Neutrophil (primary cell): ENCODE measurements at regions not wholly inside any gene's neighbourhood (a gene's known extent, or its start where the extent isn't known, plus 50 kb on each side); places are given as distances from the start of the nearest gene placed in this dataset.

Source experiments
- H3K27ac ChIP-seq: fragments of 200-600 bp; sonication (generic); 2 replicates; pipeline ENCODE4 v1.5.1; 2016; ENCODE audit warnings: mild to moderate bottlenecking, moderate library complexity
- H3K27me3 ChIP-seq: fragments of 200-600 bp; sonication (generic); 2 replicates; pipeline ENCODE4 v1.6.0; 2016; ENCODE audit warnings: mild to moderate bottlenecking
- H3K36me3 ChIP-seq: fragments of 200-600 bp; sonication (generic); 2 replicates; pipeline ENCODE4 v1.5.1; 2017
- H3K4me1 ChIP-seq, 2 experiments: fragments of 200-600 bp in 1 of 2; sonication (generic) in 1 of 2; 1 replicate in 1 of 2; 2 replicates in 1 of 2; pipeline versions ENCODE4 v1.5.1 to v1.6.1; 2013 to 2016; ENCODE audit warnings: low read depth in 1 of 2, low read length in 1 of 2, mild to moderate bottlenecking in 1 of 2, moderate library complexity in 1 of 2; ENCODE audit not compliant: control insufficient read depth in 1 of 2, insufficient read depth in 1 of 2
- H3K4me3 ChIP-seq, 2 experiments: fragments of 200-600 bp in 1 of 2; sonication (generic) in 1 of 2; 1 replicate in 1 of 2; 2 replicates in 1 of 2; pipeline ENCODE4 v1.5.1; 2013 to 2016; ENCODE audit warnings: low read depth in 1 of 2, low read length in 1 of 2, mild to moderate bottlenecking in 1 of 2, moderate library complexity in 1 of 2
- H3K9me3 ChIP-seq: fragments of 200-600 bp; sonication (generic); 2 replicates; pipeline ENCODE4 v1.5.1; 2016
- CTCF ChIP-seq: fragments of 200-600 bp; sonication (generic); IDR thresholded peaks from 2 replicates; pipeline ENCODE4 v1.5.1; 2016; ENCODE audit warnings: antibody characterized with exemption

- H3K9me3 ChIP-seq, result no peaks in the 10 kb centered on the region
- H3K27me3 ChIP-seq, result no peaks in the 10 kb centered on the region
- no peak overlapping the region for H3K27ac ChIP-seq
- no peaks in the 10 kb centered on the region for H3K36me3 ChIP-seq
- H3K4me1 ChIP-seq, result no peaks in the 10 kb centered on the region
- no peak for TF ChIP-seq CTCF
- no peak overlapping the region for H3K4me3 ChIP-seq
These were observed 130.4 kb upstream of the STEAP4 start for GRCh38 chr7:88437132-88437531.

DNA sequence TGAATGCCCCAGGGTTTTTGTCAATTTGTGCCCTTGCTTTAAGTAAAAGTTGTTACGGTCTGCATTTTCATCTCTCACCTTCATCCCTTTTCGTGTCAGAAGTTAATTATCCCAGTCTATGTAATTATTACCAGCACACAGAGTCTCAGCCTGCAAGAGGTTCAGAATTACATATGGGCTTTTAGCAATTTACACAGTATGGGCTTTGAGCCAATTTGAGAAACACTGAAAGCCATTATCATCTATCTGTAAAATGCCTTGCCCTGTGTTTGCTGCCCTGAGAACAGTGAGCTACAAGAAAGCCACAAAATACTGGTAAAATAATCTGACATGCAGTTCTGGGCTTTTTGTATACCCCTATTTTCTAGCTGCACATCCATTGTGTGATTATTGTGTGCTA, 125.6 kb upstream of the STEAP4 start:
- Histone ChIP-seq H3K27ac (no peak overlapping the region), H3K27me3 (no peaks in the 10 kb centered on the region), H3K36me3 (no peaks in the 10 kb centered on the region), H3K4me1 (no peaks in the 10 kb centered on the region), H3K4me3 (no peak overlapping the region), H3K9me3 (no peaks in the 10 kb centered on the region)
- no peak for TF ChIP-seq CTCF

DNA sequence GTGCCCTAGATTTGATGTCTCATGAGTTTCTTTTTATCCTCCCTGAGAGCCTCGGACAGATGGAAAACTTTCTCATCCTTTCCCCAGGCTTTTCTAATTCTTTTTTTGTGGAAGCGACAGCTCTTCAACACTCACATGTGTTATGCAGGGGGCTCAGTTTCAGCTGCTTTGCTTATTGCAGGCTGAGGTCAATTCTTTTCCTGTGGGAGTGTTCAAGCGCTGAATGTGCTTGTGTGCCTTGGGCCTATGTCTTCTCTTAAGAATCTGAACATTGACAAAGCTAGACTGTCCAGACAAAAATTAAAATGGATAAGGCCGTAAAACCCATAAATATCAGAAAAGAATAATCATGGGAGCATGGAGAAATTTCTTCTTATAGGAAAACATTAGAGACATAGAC, 125.2 kb upstream of the STEAP4 start:
- H3K27ac ChIP-seq, result no peak overlapping the region
- no peaks in the 10 kb centered on the region for H3K9me3 ChIP-seq
- TF ChIP-seq CTCF, result no peak
- no peaks in the 10 kb centered on the region for H3K36me3 ChIP-seq
- no peak overlapping the region for H3K4me3 ChIP-seq
- H3K4me1 ChIP-seq, result no peaks in the 10 kb centered on the region
- no peaks in the 10 kb centered on the region for H3K27me3 ChIP-seq

- no peaks in the 10 kb centered on the region for H3K36me3 ChIP-seq
- H3K9me3 ChIP-seq, result no peaks in the 10 kb centered on the region
- no peak overlapping the region for H3K4me3 ChIP-seq
- H3K27ac ChIP-seq, result no peak overlapping the region
- H3K4me1 ChIP-seq, result no peaks in the 10 kb centered on the region
- TF ChIP-seq CTCF, result no peak
- no peaks in the 10 kb centered on the region for H3K27me3 ChIP-seq
These were observed 122.7 kb upstream of the STEAP4 start for GRCh38 chr7:88429382-88429781.

GRCh38 chr7:88402529-88402928, 95.8 kb upstream of the STEAP4 start:
- Histone ChIP-seq H3K36me3 (no peaks in the 10 kb centered on the region), H3K9me3 (no peaks in the 10 kb centered on the region), H3K27ac (no peak overlapping the region), H3K4me1 (peaks cover 3 to 6% of the 10 kb centered on the region in 2 experiments), H3K27me3 (no peaks in the 10 kb centered on the region), H3K4me3 (no peak overlapping the region)
- TF ChIP-seq CTCF, result no peak

GRCh38 chr7:88401009-88401623, 94.4 kb upstream of the STEAP4 start:
- Histone ChIP-seq H3K27me3 (no peaks in the 10 kb centered on the region), H3K9me3 (no peaks in the 10 kb centered on the region), H3K4me3 (no peak overlapping the region), H3K4me1 (peaks cover 17 to 20% of the 10 kb centered on the region in 2 experiments), H3K36me3 (no peaks in the 10 kb centered on the region), H3K27ac (no peak overlapping the region)
- peak; percentile 51 for TF ChIP-seq CTCF
